PC-3 (cell line): ENCODE measurements at regions not wholly inside any gene's neighbourhood (a gene's known extent, or its start where the extent isn't known, plus 50 kb on each side); places are given as distances from the start of the nearest gene placed in this dataset.

ENCODE experiments used
- EZH2 ChIP-seq: fragments of 300-600 bp; sonication (generic); IDR thresholded peaks from one replicate; pipeline ENCODE4 v1.6.1; 2017; ENCODE audit warnings: antibody characterized with exemption, mild to moderate bottlenecking, low read length; ENCODE audit not compliant: unreplicated experiment
- EZH2phosphoT487 ChIP-seq: fragments of 300-600 bp; sonication (generic); IDR thresholded peaks from 2 replicates; pipeline ENCODE4 v1.6.1; 2018; ENCODE audit warnings: mild to moderate bottlenecking, antibody characterized with exemption, low read length, borderline replicate concordance
- TF ChIP-seq, protein P1 (sequence below): fragments of 300-600 bp; sonication (generic); conservative IDR thresholded peaks from 2 replicates; pipeline ENCODE4 v1.5.1; 2017; ENCODE audit warnings: antibody characterized with exemption, low read depth, mild to moderate bottlenecking, low read length

DNA sequence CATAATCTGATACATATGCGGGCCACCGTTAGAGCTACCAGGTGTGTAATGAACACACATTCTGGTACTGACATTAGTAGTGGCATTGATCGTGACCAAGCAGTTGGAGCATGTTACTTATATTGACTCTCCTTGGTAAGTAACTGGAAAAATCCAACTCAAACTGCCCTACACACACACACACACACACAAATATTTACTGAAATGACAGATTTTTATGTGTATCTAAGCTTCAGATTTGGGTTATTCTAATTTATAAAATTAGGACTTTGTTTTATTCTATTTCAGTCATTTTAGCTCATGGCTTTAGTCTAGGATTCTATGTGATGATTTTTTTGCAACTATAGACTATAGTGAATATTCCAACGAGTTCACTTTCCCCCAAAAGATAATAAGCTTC is 1280.2 kb upstream of the ACO1 start:
- TF ChIP-seq, protein P1, sequence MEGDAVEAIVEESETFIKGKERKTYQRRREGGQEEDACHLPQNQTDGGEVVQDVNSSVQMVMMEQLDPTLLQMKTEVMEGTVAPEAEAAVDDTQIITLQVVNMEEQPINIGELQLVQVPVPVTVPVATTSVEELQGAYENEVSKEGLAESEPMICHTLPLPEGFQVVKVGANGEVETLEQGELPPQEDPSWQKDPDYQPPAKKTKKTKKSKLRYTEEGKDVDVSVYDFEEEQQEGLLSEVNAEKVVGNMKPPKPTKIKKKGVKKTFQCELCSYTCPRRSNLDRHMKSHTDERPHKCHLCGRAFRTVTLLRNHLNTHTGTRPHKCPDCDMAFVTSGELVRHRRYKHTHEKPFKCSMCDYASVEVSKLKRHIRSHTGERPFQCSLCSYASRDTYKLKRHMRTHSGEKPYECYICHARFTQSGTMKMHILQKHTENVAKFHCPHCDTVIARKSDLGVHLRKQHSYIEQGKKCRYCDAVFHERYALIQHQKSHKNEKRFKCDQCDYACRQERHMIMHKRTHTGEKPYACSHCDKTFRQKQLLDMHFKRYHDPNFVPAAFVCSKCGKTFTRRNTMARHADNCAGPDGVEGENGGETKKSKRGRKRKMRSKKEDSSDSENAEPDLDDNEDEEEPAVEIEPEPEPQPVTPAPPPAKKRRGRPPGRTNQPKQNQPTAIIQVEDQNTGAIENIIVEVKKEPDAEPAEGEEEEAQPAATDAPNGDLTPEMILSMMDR = no peak
- no peak for TF ChIP-seq EZH2
- TF ChIP-seq EZH2phosphoT487 = no peak
